ENCODE measurements at regions not wholly inside any gene's neighbourhood (a gene's known extent, or its start where the extent isn't known, plus 50 kb on each side); places are given as distances from the start of the nearest gene placed in this dataset.

DNA sequence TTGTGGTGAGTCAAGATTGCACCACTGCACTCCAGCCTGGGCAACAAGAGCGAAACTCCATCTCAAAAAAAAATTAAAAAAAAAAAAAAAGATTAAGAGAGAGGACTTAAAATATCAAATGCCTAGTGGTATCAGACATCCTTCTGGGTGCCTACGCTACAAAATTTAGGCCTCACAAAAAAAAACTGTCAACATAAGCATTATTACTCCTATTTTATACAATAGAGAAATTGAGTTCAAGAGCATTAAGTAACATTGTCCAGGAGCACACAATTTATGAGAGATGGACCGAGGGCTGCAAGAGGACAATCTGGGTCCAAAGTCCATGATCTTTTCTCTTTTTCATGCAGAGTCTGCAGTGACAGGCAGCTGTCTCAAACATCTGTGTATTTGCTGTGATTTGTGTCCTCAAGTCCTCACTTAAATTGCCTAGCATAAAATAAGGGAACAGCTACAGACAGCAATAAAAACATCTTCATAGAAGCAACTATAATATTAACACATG, 62.4 kb downstream of the OSR1 start:
- Histone ChIP-seq H3K27ac (ENCODE audit: extremely low read depth, low read depth, low read length) (no peak overlapping the region), H3K4me1 (ENCODE audit: control insufficient read depth, insufficient read depth, low read length) (peaks cover 7% of the 10 kb centered on the region; the same call in 1 of the 2 replicates), H3K36me3 (ENCODE audit: control insufficient read depth in 2 of 2, insufficient read depth in 1 of 2, low read length in 2 of 2) (no peaks in the 10 kb centered on the region), H3K4me3 (ENCODE audit: low read depth, low read length) (no peak overlapping the region), H3K9me3 (ENCODE audit: control insufficient read depth, insufficient read depth, low read depth, low read length) (no peaks in the 10 kb centered on the region)
- CTCF ChIA-PET = interaction anchor here (0.6 kb wide), 2 partner anchors 16 to 658 kb away, joined by 3 to 6 read pairs; no protein-coding TSS in a partner anchor
- TF ChIP-seq ZNF214 (tag by site-specific recombination; IDR thresholded peaks at IDR 0.05; ENCODE audit: borderline replicate concordance) = no peak
- no peak for TF ChIP-seq ZNF768 (tag by site-specific recombination; IDR thresholded peaks at IDR 0.05)
- no peak for TF ChIP-seq ZNF350 (tag by site-specific recombination; IDR thresholded peaks at IDR 0.05)
- TF ChIP-seq, protein P1, sequence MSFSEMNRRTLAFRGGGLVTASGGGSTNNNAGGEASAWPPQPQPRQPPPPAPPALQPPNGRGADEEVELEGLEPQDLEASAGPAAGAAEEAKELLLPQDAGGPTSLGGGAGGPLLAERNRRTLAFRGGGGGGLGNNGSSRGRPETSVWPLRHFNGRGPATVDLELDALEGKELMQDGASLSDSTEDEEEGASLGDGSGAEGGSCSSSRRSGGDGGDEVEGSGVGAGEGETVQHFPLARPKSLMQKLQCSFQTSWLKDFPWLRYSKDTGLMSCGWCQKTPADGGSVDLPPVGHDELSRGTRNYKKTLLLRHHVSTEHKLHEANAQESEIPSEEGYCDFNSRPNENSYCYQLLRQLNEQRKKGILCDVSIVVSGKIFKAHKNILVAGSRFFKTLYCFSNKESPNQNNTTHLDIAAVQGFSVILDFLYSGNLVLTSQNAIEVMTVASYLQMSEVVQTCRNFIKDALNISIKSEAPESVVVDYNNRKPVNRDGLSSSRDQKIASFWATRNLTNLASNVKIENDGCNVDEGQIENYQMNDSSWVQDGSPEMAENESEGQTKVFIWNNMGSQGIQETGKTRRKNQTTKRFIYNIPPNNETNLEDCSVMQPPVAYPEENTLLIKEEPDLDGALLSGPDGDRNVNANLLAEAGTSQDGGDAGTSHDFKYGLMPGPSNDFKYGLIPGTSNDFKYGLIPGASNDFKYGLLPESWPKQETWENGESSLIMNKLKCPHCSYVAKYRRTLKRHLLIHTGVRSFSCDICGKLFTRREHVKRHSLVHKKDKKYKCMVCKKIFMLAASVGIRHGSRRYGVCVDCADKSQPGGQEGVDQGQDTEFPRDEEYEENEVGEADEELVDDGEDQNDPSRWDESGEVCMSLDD (tag by site-specific recombination; IDR thresholded peaks at IDR 0.05) = no peak
- TF ChIP-seq, protein P2, sequence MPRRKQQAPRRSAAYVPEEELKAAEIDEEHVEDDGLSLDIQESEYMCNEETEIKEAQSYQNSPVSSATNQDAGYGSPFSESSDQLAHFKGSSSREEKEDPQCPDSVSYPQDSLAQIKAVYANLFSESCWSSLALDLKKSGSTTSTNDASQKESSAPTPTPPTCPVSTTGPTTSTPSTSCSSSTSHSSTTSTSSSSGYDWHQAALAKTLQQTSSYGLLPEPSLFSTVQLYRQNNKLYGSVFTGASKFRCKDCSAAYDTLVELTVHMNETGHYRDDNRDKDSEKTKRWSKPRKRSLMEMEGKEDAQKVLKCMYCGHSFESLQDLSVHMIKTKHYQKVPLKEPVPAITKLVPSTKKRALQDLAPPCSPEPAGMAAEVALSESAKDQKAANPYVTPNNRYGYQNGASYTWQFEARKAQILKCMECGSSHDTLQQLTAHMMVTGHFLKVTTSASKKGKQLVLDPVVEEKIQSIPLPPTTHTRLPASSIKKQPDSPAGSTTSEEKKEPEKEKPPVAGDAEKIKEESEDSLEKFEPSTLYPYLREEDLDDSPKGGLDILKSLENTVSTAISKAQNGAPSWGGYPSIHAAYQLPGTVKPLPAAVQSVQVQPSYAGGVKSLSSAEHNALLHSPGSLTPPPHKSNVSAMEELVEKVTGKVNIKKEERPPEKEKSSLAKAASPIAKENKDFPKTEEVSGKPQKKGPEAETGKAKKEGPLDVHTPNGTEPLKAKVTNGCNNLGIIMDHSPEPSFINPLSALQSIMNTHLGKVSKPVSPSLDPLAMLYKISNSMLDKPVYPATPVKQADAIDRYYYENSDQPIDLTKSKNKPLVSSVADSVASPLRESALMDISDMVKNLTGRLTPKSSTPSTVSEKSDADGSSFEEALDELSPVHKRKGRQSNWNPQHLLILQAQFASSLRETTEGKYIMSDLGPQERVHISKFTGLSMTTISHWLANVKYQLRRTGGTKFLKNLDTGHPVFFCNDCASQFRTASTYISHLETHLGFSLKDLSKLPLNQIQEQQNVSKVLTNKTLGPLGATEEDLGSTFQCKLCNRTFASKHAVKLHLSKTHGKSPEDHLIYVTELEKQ (tag by site-specific recombination; IDR thresholded peaks at IDR 0.05; ENCODE audit: borderline replicate concordance) = no peak
- TF ChIP-seq ZFP69B (tag by site-specific recombination; IDR thresholded peaks at IDR 0.05) = no peak
- no peak for TF ChIP-seq MEIS1 (CRISPR knock-in tag; IDR thresholded peaks at IDR 0.05; ENCODE audit: borderline replicate concordance)
- no peak for TF ChIP-seq ZNF585B (tag by site-specific recombination; IDR thresholded peaks at IDR 0.05)
- TF ChIP-seq WT1 (tag by site-specific recombination; IDR thresholded peaks at IDR 0.05) = no peak
- TF ChIP-seq ZNF623 (tag by site-specific recombination; IDR thresholded peaks at IDR 0.05) = no peak
- TF ChIP-seq, protein P3, sequence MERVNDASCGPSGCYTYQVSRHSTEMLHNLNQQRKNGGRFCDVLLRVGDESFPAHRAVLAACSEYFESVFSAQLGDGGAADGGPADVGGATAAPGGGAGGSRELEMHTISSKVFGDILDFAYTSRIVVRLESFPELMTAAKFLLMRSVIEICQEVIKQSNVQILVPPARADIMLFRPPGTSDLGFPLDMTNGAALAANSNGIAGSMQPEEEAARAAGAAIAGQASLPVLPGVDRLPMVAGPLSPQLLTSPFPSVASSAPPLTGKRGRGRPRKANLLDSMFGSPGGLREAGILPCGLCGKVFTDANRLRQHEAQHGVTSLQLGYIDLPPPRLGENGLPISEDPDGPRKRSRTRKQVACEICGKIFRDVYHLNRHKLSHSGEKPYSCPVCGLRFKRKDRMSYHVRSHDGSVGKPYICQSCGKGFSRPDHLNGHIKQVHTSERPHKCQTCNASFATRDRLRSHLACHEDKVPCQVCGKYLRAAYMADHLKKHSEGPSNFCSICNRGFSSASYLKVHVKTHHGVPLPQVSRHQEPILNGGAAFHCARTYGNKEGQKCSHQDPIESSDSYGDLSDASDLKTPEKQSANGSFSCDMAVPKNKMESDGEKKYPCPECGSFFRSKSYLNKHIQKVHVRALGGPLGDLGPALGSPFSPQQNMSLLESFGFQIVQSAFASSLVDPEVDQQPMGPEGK (tag by site-specific recombination; IDR thresholded peaks at IDR 0.05) = no peak
- no peak for TF ChIP-seq YY2 (tag by site-specific recombination; IDR thresholded peaks at IDR 0.05)
- TF ChIP-seq ZNF2 (tag by site-specific recombination; IDR thresholded peaks at IDR 0.05) = no peak
- no peak for TF ChIP-seq ZNF560 (tag by site-specific recombination; IDR thresholded peaks at IDR 0.05; ENCODE audit: borderline replicate concordance)
- TF ChIP-seq ZBTB20 (tag by site-specific recombination; IDR thresholded peaks at IDR 0.05) = no peak
- TF ChIP-seq ZNF112 (tag by site-specific recombination; IDR thresholded peaks at IDR 0.05) = no peak
- TF ChIP-seq ZIC2 (tag by site-specific recombination; IDR thresholded peaks at IDR 0.05) = no peak
- no peak for TF ChIP-seq KLF10 (tag by site-specific recombination; IDR thresholded peaks at IDR 0.05)
- TF ChIP-seq MYNN (tag by site-specific recombination; IDR thresholded peaks at IDR 0.05; ENCODE audit: borderline replicate concordance) = no peak
- no peak for TF ChIP-seq ZSCAN23 (tag by site-specific recombination; IDR thresholded peaks at IDR 0.05)
- POLR2A ChIA-PET = no interaction called here

All from HEK293 (cell line).